ENCODE measurements at regions not wholly inside any gene's neighbourhood (a gene's known extent, or its start where the extent isn't known, plus 50 kb on each side); places are given as distances from the start of the nearest gene placed in this dataset.

DNA sequence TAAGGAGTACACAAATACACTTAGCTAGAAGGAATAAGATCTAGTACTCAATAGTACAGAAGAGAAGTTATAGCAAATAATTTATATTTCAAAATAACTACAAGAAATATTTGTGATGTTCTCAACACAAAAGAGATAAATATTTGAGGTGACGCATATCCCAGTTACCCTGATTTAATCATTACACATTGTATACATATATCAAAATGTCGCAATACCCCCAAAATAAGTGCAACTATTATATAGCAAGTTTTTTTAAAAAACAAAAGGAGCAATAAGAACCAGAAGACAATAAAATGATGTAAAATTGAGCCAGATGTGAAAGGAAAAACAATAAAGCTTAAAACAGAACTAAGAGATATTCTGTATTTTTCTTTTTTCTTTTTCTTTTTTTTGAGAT, 59.3 kb upstream of the KIAA1217 start:
- H3K36me3 ChIP-seq (ENCODE audit: control insufficient read depth in 2 of 4, insufficient read depth in 4 of 4, low read length in 3 of 4), result no peaks in the 10 kb centered on the region
- no peak overlapping the region for H2BK12ac ChIP-seq (ENCODE audit: low read depth, low read length)
- H3K14ac ChIP-seq (ENCODE audit: insufficient read length), result no peak overlapping the region
- H3K79me2 ChIP-seq (ENCODE audit: control insufficient read depth in 1 of 2, insufficient read depth in 2 of 2, low read length in 2 of 2), result no peaks in the 10 kb centered on the region
- H3K4ac ChIP-seq (replicated peaks; ENCODE audit: insufficient read length, low read depth, low read length), result no peak overlapping the region
- no peak overlapping the region for H4K8ac ChIP-seq (ENCODE audit: extremely low read depth, insufficient read depth, low read length)
- no peak overlapping the region for H3K56ac ChIP-seq (replicated peaks; ENCODE audit: insufficient read length, low read depth, low read length)
- H3K27ac ChIP-seq (ENCODE audit: low read depth, low read length), result no peak overlapping the region
- no peaks in the 10 kb centered on the region for H3K23me2 ChIP-seq (ENCODE audit: low read depth, low read length)
- no peak overlapping the region for H4K5ac ChIP-seq (ENCODE audit: insufficient read length, low read depth, low read length)
- no peak overlapping the region for H2BK120ac ChIP-seq (replicated peaks; ENCODE audit: low read depth, low read length)
- no peaks in the 10 kb centered on the region for H4K20me1 ChIP-seq (replicated peaks in 1 of 2; ENCODE audit: control insufficient read depth in 1 of 2, insufficient read depth in 2 of 2, low read length in 2 of 2)
- FAIRE-seq, result no peak
- H3K23ac ChIP-seq (ENCODE audit: insufficient read length), result no peak overlapping the region
- no peak overlapping the region for H2BK20ac ChIP-seq (ENCODE audit: low read length)
- CTCF ChIA-PET (ENCODE audit: partially characterized antibody), result no interaction called here
- WGBS, 2 experiments (ENCODE audit: extremely low coverage in 1 of 2, insufficient coverage in 1 of 2, insufficient read length in 1 of 2, insufficient replicate concordance in 2 of 2, low coverage in 1 of 2, low lambda C conversion rate in 2 of 2, missing lambda C conversion rate in 1 of 2), result 94% methylated on average over 2 of the region's 2 CpGs; no CpG with 5 or more reads in 1 of the 2 experiments
- no peak overlapping the region for H2BK15ac ChIP-seq (ENCODE audit: low read length)
- H3K4me3 ChIP-seq (ENCODE audit: extremely low read depth in 1 of 4, insufficient read depth in 2 of 4, low read depth in 3 of 4, low read length in 4 of 4), result no peak overlapping the region
- no peaks in the 10 kb centered on the region for H3K9me3 ChIP-seq (ENCODE audit: insufficient read depth in 2 of 2, low read depth in 1 of 2, low read length in 1 of 2)
- peak; percentile 58; the same call in 1 of the 2 replicates for TF ChIP-seq CEBPB (IDR thresholded peaks at IDR 0.05; ENCODE audit: low read depth, low read length)
- TF ChIP-seq, protein P1, sequence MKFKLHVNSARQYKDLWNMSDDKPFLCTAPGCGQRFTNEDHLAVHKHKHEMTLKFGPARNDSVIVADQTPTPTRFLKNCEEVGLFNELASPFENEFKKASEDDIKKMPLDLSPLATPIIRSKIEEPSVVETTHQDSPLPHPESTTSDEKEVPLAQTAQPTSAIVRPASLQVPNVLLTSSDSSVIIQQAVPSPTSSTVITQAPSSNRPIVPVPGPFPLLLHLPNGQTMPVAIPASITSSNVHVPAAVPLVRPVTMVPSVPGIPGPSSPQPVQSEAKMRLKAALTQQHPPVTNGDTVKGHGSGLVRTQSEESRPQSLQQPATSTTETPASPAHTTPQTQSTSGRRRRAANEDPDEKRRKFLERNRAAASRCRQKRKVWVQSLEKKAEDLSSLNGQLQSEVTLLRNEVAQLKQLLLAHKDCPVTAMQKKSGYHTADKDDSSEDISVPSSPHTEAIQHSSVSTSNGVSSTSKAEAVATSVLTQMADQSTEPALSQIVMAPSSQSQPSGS (IDR thresholded peaks at IDR 0.05; ENCODE audit: low read length), result no peak
- no peaks in the 10 kb centered on the region for H3K27me3 ChIP-seq (replicated peaks in 1 of 4; ENCODE audit: control insufficient read depth in 3 of 4, extremely low read depth in 1 of 4, insufficient read depth in 3 of 4, low read length in 3 of 4)
- no peak overlapping the region for H2AFZ ChIP-seq (ENCODE audit: low read length)
- H2BK5ac ChIP-seq (ENCODE audit: low read depth, low read length), result no peak overlapping the region
- POLR2A ChIA-PET (ENCODE audit: partially characterized antibody), result no interaction called here
- H3K4me2 ChIP-seq (ENCODE audit: insufficient read depth in 1 of 2, low read depth in 2 of 2, low read length in 2 of 2), result no peak overlapping the region
- no peak overlapping the region for H2AK5ac ChIP-seq (ENCODE audit: low read depth, low read length)
- H3K79me1 ChIP-seq (ENCODE audit: low read depth, low read length), result no peaks in the 10 kb centered on the region
- no peak overlapping the region for H3K18ac ChIP-seq (ENCODE audit: extremely low read depth, low read length)
- peaks cover 0 to 3% (median 0%) of the 10 kb centered on the region in 4 experiments; a peak in 1 of 7 replicates for H3K4me1 ChIP-seq (replicated peaks in 1 of 4; ENCODE audit: control insufficient read depth in 3 of 4, insufficient read depth in 4 of 4, low read length in 3 of 4)
- no peak overlapping the region for H3K9ac ChIP-seq (replicated peaks in 1 of 4; ENCODE audit: extremely low read depth in 1 of 4, low read depth in 3 of 4, low read length in 3 of 4)
- no peak for DNase-seq (ENCODE audit: low read depth in 1 of 2, low spot score in 2 of 2)
- H4K91ac ChIP-seq (replicated peaks; ENCODE audit: insufficient read length, low read length), result no peak overlapping the region
